Keratinocyte (primary cell): ENCODE measurements at regions not wholly inside any gene's neighbourhood (a gene's known extent, or its start where the extent isn't known, plus 50 kb on each side); places are given as distances from the start of the nearest gene placed in this dataset.

Experiments
- DNase-seq: peaks from one replicate; pipeline ENCODE4 v3.0.0-alpha.2; 2011; ENCODE audit warnings: low read depth, missing footprints, low spot score
- FAIRE-seq: peaks from 2 replicates; lab custom pipeline; 2011; peaks lifted over from hg19 to GRCh38; lab: Jason Lieb, UNC
- H2AFZ ChIP-seq: 2 replicates; pipeline ENCODE4 v1.6.0; 2012; ENCODE audit warnings: low read length, control low read depth, inconsistent platforms; ENCODE audit not compliant: control insufficient read depth
- H3K27ac ChIP-seq: 2 replicates; pipeline ENCODE4 v1.5.1; 2011; ENCODE audit warnings: low read length; ENCODE audit not compliant: control insufficient read depth, insufficient read depth
- H3K27me3 ChIP-seq: 3 replicates; pipeline ENCODE4 v1.6.0; 2011; ENCODE audit warnings: low read length; ENCODE audit not compliant: control insufficient read depth, insufficient read depth; ENCODE audit errors: extremely low read depth
- H3K36me3 ChIP-seq, 2 experiments: 2 replicates in 1 of 2; 3 replicates in 1 of 2; pipeline ENCODE4 v1.5.1; 2011; ENCODE audit warnings: low read length in 2 of 2, mild to moderate bottlenecking in 1 of 2; ENCODE audit not compliant: control insufficient read depth in 2 of 2, insufficient read depth in 2 of 2; ENCODE audit errors: extremely low read depth in 1 of 2
- H3K4me1 ChIP-seq: 3 replicates; pipeline ENCODE4 v1.5.1; 2011; ENCODE audit warnings: low read length; ENCODE audit not compliant: control insufficient read depth, insufficient read depth; ENCODE audit errors: extremely low read depth
- H3K4me2 ChIP-seq: 3 replicates; pipeline ENCODE4 v1.6.0; 2011; ENCODE audit warnings: low read depth, low read length; ENCODE audit not compliant: control insufficient read depth, insufficient read depth; ENCODE audit errors: extremely low read depth
- H3K4me3 ChIP-seq, 3 experiments: fragments of 200-600 bp in 1 of 3; sonication (generic) in 1 of 3; 2 replicates in 2 of 3; 3 replicates in 1 of 3; pipeline ENCODE4 v1.5.1; 2011 to 2016; ENCODE audit warnings: low read length in 3 of 3, mild to moderate bottlenecking in 3 of 3, control low read depth in 2 of 3, inconsistent platforms in 1 of 3, low read depth in 1 of 3, mixed read lengths in 1 of 3, mixed run types in 1 of 3, moderate library complexity in 1 of 3; ENCODE audit not compliant: control insufficient read depth in 2 of 3, insufficient read depth in 2 of 3; ENCODE audit errors: extremely low read depth in 1 of 3
- H3K79me2 ChIP-seq: 2 replicates; pipeline ENCODE4 v1.6.0; 2012; ENCODE audit warnings: low read length; ENCODE audit not compliant: control insufficient read depth, insufficient read depth
- H3K9ac ChIP-seq: 3 replicates; pipeline ENCODE4 v1.6.0; 2011; ENCODE audit warnings: low read length; ENCODE audit not compliant: control insufficient read depth, insufficient read depth; ENCODE audit errors: extremely low read depth
- H3K9me1 ChIP-seq: 3 replicates; pipeline ENCODE4 v1.6.0; 2011; ENCODE audit warnings: low read length; ENCODE audit not compliant: control insufficient read depth, insufficient read depth; ENCODE audit errors: extremely low read depth
- H3K9me3 ChIP-seq: 2 replicates; pipeline ENCODE4 v1.5.1; 2012; ENCODE audit warnings: low read depth, low read length; ENCODE audit not compliant: control insufficient read depth
- H4K20me1 ChIP-seq: 3 replicates; pipeline ENCODE4 v1.6.0; 2011; ENCODE audit warnings: low read length; ENCODE audit not compliant: control insufficient read depth, insufficient read depth; ENCODE audit errors: extremely low read depth
- EZH2 ChIP-seq: IDR thresholded peaks from one replicate; pipeline ENCODE4 v1.6.1; 2012; ENCODE audit warnings: inconsistent platforms, mild to moderate bottlenecking, low read length, moderate library complexity
- dilution Hi-C: fragments of 300-500 bp; cut with MboI; formaldehyde crosslinking; loops from one replicate; pipeline ENCODE4 v1.7.0; 2020; ENCODE audit warnings: low sequenced_read_pairs; ENCODE audit not compliant: extremely low pct_ligation_motif_present
- TF ChIP-seq, protein P1 (sequence below), 3 experiments: IDR thresholded peaks in 1 of 3; conservative IDR thresholded peaks in 1 of 3; optimal IDR thresholded peaks in 1 of 3; 2 replicates in 2 of 3; 3 replicates in 1 of 3; pipeline versions ENCODE3 to v1.5.1; 2011; ENCODE audit warnings: low read length in 3 of 3, mild to moderate bottlenecking in 3 of 3, moderate library complexity in 2 of 3, control low read depth in 1 of 3, inconsistent platforms in 1 of 3; ENCODE audit not compliant: insufficient read depth in 2 of 3; ENCODE audit errors: extremely low read depth in 1 of 3

DNA sequence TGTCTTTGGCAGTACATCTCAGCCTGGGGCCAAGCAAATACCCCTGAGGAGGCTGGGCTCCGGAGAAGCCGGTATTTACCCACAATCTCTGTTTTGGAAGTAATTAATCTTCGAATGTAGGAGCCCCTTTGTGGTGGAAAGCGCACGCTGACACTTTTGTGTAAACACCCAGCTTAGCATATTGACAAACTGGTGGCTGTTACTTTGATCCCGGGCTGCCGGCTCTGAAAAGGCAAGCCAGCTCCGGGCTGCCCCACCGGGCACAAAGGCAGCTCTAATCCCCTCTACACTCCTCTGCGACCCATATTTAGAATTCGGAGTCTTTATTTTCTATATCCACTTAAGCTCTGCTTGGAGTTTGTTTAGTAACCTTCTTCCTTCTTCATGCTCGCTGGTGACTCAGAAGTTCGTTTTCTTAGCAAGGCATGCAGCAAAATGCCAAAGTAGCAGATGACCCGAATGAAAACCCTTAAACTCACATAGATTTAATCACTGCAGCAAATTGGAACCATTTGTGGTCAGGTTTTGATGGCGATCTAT is 144.0 kb upstream of the IRX3 start:
- dilution Hi-C loops: no loop called here
- peaks cover 3% of the 10 kb centered on the region for H3K9me3 ChIP-seq
- H3K36me3 ChIP-seq: no peaks in the 10 kb centered on the region
- TF ChIP-seq EZH2: no peak
- TF ChIP-seq, protein P1, sequence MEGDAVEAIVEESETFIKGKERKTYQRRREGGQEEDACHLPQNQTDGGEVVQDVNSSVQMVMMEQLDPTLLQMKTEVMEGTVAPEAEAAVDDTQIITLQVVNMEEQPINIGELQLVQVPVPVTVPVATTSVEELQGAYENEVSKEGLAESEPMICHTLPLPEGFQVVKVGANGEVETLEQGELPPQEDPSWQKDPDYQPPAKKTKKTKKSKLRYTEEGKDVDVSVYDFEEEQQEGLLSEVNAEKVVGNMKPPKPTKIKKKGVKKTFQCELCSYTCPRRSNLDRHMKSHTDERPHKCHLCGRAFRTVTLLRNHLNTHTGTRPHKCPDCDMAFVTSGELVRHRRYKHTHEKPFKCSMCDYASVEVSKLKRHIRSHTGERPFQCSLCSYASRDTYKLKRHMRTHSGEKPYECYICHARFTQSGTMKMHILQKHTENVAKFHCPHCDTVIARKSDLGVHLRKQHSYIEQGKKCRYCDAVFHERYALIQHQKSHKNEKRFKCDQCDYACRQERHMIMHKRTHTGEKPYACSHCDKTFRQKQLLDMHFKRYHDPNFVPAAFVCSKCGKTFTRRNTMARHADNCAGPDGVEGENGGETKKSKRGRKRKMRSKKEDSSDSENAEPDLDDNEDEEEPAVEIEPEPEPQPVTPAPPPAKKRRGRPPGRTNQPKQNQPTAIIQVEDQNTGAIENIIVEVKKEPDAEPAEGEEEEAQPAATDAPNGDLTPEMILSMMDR (optimal IDR thresholded peaks at IDR 0.05 in 1 of 3, IDR thresholded peaks at IDR 0.05 in 1 of 3, conservative IDR thresholded peaks at IDR 0.05 in 1 of 3; ENCODE audit: extremely low read depth in 1 of 3, insufficient read depth in 2 of 3, low read length in 3 of 3): no peak
- DNase-seq (no peak), FAIRE-seq (no peak)
- H3K27me3 ChIP-seq: peaks cover 8% of the 10 kb centered on the region
- H3K4me1 ChIP-seq: peaks cover 11% of the 10 kb centered on the region
- H3K9me1 ChIP-seq: no peaks in the 10 kb centered on the region
- no peak overlapping the region for H3K9ac ChIP-seq
- no peak overlapping the region for H2AFZ ChIP-seq
- no peak overlapping the region for H3K4me3 ChIP-seq
- no peaks in the 10 kb centered on the region for H4K20me1 ChIP-seq
- no peak overlapping the region for H3K4me2 ChIP-seq
- H3K79me2 ChIP-seq: no peaks in the 10 kb centered on the region
- H3K27ac ChIP-seq: no peak overlapping the region

DNA sequence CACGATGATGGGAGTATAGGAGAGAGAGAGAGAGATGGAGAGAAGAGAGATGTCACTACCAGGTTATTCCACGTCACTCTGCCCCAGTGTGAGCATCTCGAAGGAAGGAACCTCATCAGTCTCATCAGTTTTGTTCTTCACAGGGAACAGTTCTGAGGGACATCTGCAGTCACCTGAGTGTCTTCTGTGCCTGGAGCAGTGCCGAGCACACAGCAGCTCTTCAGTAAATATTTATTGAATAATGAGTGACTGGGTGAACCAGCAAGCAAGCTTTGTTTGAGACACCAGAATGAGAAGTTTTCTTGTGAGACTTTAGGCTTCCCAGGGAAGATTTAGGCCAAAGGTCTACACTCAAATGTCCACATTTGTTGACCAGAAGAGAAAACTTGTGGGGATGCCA is 142.4 kb upstream of the IRX3 start:
- H2AFZ ChIP-seq: no peak overlapping the region
- no peak overlapping the region for H3K4me2 ChIP-seq
- peaks cover 4% of the 10 kb centered on the region for H3K27me3 ChIP-seq
- dilution Hi-C loops: no loop called here
- H4K20me1 ChIP-seq: no peaks in the 10 kb centered on the region
- H3K4me3 ChIP-seq: no peak overlapping the region
- no peak overlapping the region for H3K27ac ChIP-seq
- H3K9me1 ChIP-seq: peaks cover 3% of the 10 kb centered on the region
- no peak overlapping the region for H3K9ac ChIP-seq
- DNase-seq (no peak), FAIRE-seq (no peak)
- H3K79me2 ChIP-seq: no peaks in the 10 kb centered on the region
- H3K9me3 ChIP-seq: peaks cover 3% of the 10 kb centered on the region
- H3K36me3 ChIP-seq: no peaks in the 10 kb centered on the region
- peaks cover 19% of the 10 kb centered on the region for H3K4me1 ChIP-seq
- TF ChIP-seq, protein P1 (optimal IDR thresholded peaks at IDR 0.05 in 1 of 3, IDR thresholded peaks at IDR 0.05 in 1 of 3, conservative IDR thresholded peaks at IDR 0.05 in 1 of 3; ENCODE audit: extremely low read depth in 1 of 3, insufficient read depth in 2 of 3, low read length in 3 of 3): no peak
- no peak for TF ChIP-seq EZH2
